SK-N-SH (cell line): ENCODE measurements at regions not wholly inside any gene's neighbourhood (a gene's known extent, or its start where the extent isn't known, plus 50 kb on each side); places are given as distances from the start of the nearest gene placed in this dataset.

ENCODE experiments used
- CTCF ChIA-PET: fragments of 300-600, 350-600 bp; formaldehyde crosslinking; extraction: SDS; loops from one replicate; lab custom pipeline; 2021; lab: Yijun Ruan, JAX
- POLR2A ChIA-PET: fragments of 350-600 bp; sonication (Branson Sonifier 250); formaldehyde crosslinking; extraction: SDS; loops from one replicate; lab custom pipeline; 2020; ENCODE audit warnings: antibody characterized with exemption, inconsistent platforms; lab: Yijun Ruan, JAX
- DNase-seq: peaks from one replicate; pipeline ENCODE4 v3.0.0; 2012
- H2AFZ ChIP-seq: fragments of 200-600 bp; sonication (generic); 2 replicates; pipeline ENCODE4 v1.8.1; 2016; ENCODE audit warnings: antibody characterized with exemption, mild to moderate bottlenecking, low read depth
- H3F3A ChIP-seq: fragments of 200-600 bp; sonication (generic); replicated peaks from 2 replicates; pipeline ENCODE3; 2016; ENCODE audit warnings: antibody characterized with exemption, mild to moderate bottlenecking; ENCODE audit not compliant: insufficient read depth
- H3K27ac ChIP-seq, 2 experiments: fragments of 200-500 bp in 1 of 2; fragments of 200-600 bp in 1 of 2; sonication (Bioruptor generic) in 1 of 2; sonication (generic), shearing (Covaris generic) in 1 of 2; 2 replicates each; pipeline versions ENCODE4 v1.5.1 to v1.6.1; 2014 to 2016; ENCODE audit warnings: low read depth in 2 of 2, inconsistent platforms in 1 of 2, low read length in 1 of 2, mild to moderate bottlenecking in 1 of 2, mixed read lengths in 1 of 2
- H3K27me3 ChIP-seq: fragments of 200-600 bp; sonication (generic), shearing (Covaris generic); 2 replicates; pipeline ENCODE4 v1.6.1; 2016; ENCODE audit warnings: mixed run types; ENCODE audit not compliant: insufficient read depth
- H3K36me3 ChIP-seq, 2 experiments: fragments of 200-500 bp in 1 of 2; fragments of 200-600 bp in 1 of 2; sonication (Bioruptor generic) in 1 of 2; sonication (generic) in 1 of 2; replicated peaks in 1 of 2; 2 replicates each; pipeline versions ENCODE3 to v1.5.1; 2014 to 2016; ENCODE audit warnings: low read length in 1 of 2, mild to moderate bottlenecking in 1 of 2; ENCODE audit not compliant: insufficient read depth in 2 of 2, control insufficient read depth in 1 of 2
- H3K4me1 ChIP-seq, 2 experiments: fragments of 200-500 bp in 1 of 2; fragments of 200-600 bp in 1 of 2; sonication (Bioruptor generic) in 1 of 2; sonication (generic), shearing (Covaris generic) in 1 of 2; 2 replicates each; pipeline versions ENCODE4 v1.5.1 to v1.6.1; 2014 to 2016; ENCODE audit warnings: low read depth in 1 of 2, low read length in 1 of 2, mixed run types in 1 of 2; ENCODE audit not compliant: insufficient read depth in 2 of 2, control insufficient read depth in 1 of 2
- H3K4me2 ChIP-seq: fragments of 200-600 bp; sonication (generic), shearing (Covaris generic); 2 replicates; pipeline ENCODE4 v1.6.1; 2017; ENCODE audit warnings: mixed run types
- H3K4me3 ChIP-seq, 2 experiments: fragments of 200-500 bp in 1 of 2; fragments of 200-600 bp in 1 of 2; sonication (Bioruptor generic) in 1 of 2; sonication (generic), shearing (Covaris generic) in 1 of 2; 2 replicates each; pipeline versions ENCODE4 v1.5.1 to v1.8.1; 2014 to 2016; ENCODE audit warnings: low read depth in 2 of 2, inconsistent platforms in 1 of 2, low read length in 1 of 2, mild to moderate bottlenecking in 1 of 2, mixed read lengths in 1 of 2, moderate library complexity in 1 of 2
- H3K79me2 ChIP-seq: fragments of 200-600 bp; sonication (generic); 2 replicates; pipeline ENCODE4 v1.8.1; 2017; ENCODE audit warnings: mild to moderate bottlenecking; ENCODE audit not compliant: insufficient read depth
- H3K9ac ChIP-seq: fragments of 200-600 bp; sonication (generic); 2 replicates; pipeline ENCODE4 v1.6.1; 2017; ENCODE audit warnings: mixed run types
- H3K9me2 ChIP-seq: fragments of 200-600 bp; sonication (generic); 2 replicates; pipeline ENCODE4 v1.6.1; 2017; ENCODE audit warnings: mixed run types
- H3K9me3 ChIP-seq: fragments of 200-600 bp; sonication (generic); 2 replicates; pipeline ENCODE4 v1.6.1; 2017; ENCODE audit warnings: mixed run types, mild to moderate bottlenecking, moderate library complexity
- H4K20me1 ChIP-seq: fragments of 200-600 bp; sonication (generic); 2 replicates; pipeline ENCODE4 v1.6.1; 2017; ENCODE audit warnings: mild to moderate bottlenecking, mixed run types; ENCODE audit not compliant: insufficient read depth
- CHD2 ChIP-seq: fragments of 150-350 bp; IDR thresholded peaks from 2 replicates; pipeline ENCODE4 v1.6.1; 2018; ENCODE audit warnings: low read length; ENCODE audit not compliant: partially characterized antibody
- EP300 ChIP-seq, 2 experiments: IDR thresholded peaks; 2 replicates each; pipeline versions ENCODE4 v1.4.0 to v1.6.1; 2012; ENCODE audit warnings: borderline replicate concordance in 1 of 2, low read depth in 1 of 2, low read length in 1 of 2
- FOSL2 ChIP-seq: IDR thresholded peaks from 2 replicates; pipeline ENCODE4 v1.4.0; 2012; ENCODE audit warnings: low read depth, mild to moderate bottlenecking, moderate library complexity, borderline replicate concordance
- GATA2 ChIP-seq: sonication (generic); formaldehyde crosslinking; IDR thresholded peaks from 2 replicates; pipeline ENCODE4 v1.5.0; 2020; ENCODE audit warnings: mild to moderate bottlenecking, missing genetic modification reagents
- NFIC ChIP-seq: IDR thresholded peaks from 2 replicates; pipeline ENCODE4 v1.4.0; 2012; ENCODE audit warnings: borderline replicate concordance
- NRF1 ChIP-seq: IDR thresholded peaks from 2 replicates; pipeline ENCODE4 v1.6.1; 2012; ENCODE audit warnings: low read depth, mild to moderate bottlenecking, low read length
- POLR2AphosphoS5 ChIP-seq: IDR thresholded peaks from 2 replicates; pipeline ENCODE4 v1.6.1; 2012; ENCODE audit warnings: low read depth, low read length
- RAD21 ChIP-seq: IDR thresholded peaks from 2 replicates; pipeline ENCODE4 v1.6.1; 2012; ENCODE audit warnings: mild to moderate bottlenecking, low read length
- RXRA ChIP-seq: IDR thresholded peaks from 2 replicates; pipeline ENCODE4 v1.4.0; 2012; ENCODE audit warnings: low read depth, mild to moderate bottlenecking, borderline replicate concordance
- SMC3 ChIP-seq: IDR thresholded peaks from 2 replicates; pipeline ENCODE4 v1.6.1; 2012; ENCODE audit warnings: low read depth, low read length, improper control_type of control experiment
- TAF1 ChIP-seq: IDR thresholded peaks from 2 replicates; pipeline ENCODE4 v1.6.1; 2012; ENCODE audit warnings: low read depth, mild to moderate bottlenecking, low read length, moderate library complexity, borderline replicate concordance
- TCF12 ChIP-seq: IDR thresholded peaks from 2 replicates; pipeline ENCODE4 v1.4.0; 2012
- WGBS: methylation state at CpG from one replicate; pipeline ENCODE4 v1.1.6; 2017; ENCODE audit warnings: low lambda C conversion rate; 5-methylcytosine and 5-hydroxymethylcytosine counted together
- TF ChIP-seq, protein P1 (sequence below): fragments of 150-350 bp; IDR thresholded peaks from 2 replicates; pipeline ENCODE4 v1.6.1; 2016; ENCODE audit warnings: mild to moderate bottlenecking, low read depth, low read length
- TF ChIP-seq, protein P2 (sequence below): fragments of 200-600 bp; sonication (generic); IDR thresholded peaks from 2 replicates; pipeline ENCODE4 v1.6.1; 2017; ENCODE audit warnings: antibody characterized with exemption, mild to moderate bottlenecking, moderate library complexity
- TF ChIP-seq, protein P3 (sequence below): IDR thresholded peaks from 2 replicates; pipeline ENCODE4 v1.4.0; 2012; ENCODE audit warnings: low read depth
- TF ChIP-seq, protein P4 (sequence below): IDR thresholded peaks from 2 replicates; pipeline ENCODE4 v1.6.1; 2012; ENCODE audit warnings: mild to moderate bottlenecking, low read depth, low read length, moderate library complexity
- TF ChIP-seq, protein P5 (sequence below): IDR thresholded peaks from 2 replicates; pipeline ENCODE4; 2012

DNA sequence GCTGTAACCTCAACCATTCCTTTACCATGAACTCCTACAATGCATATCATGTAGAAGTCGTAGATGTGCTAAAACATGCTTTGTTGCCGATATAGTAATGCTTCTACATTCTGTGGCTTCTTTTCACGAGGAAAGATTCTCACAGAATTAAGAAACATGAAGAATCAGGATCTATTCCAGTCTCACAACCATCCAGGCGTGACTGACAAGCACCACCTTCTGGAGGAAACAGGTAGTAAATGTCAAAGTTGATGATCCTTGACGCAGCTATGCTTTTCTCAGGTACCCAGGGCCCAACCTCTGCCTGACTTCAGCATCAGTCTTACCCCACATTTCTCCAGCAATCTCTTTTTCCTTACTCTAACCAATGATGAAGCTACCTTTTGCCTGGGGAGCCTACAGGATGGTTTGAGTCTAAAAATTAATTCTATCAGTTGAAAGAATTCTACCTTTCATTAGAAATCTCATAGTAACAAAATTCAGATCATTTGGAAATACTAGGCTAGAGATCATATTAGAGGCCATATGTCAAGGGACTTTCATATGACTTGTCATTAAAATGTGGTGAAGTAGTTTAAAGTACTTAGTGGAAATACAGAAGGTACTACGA, 123.3 kb upstream of the RND3 start:
- H3K36me3 ChIP-seq = no peaks in the 10 kb centered on the region
- H3K27ac ChIP-seq = peak overlapping the region; percentile 25 to 60; a peak in 2 of 4 replicates
- no peaks in the 10 kb centered on the region for H3F3A ChIP-seq
- no peaks in the 10 kb centered on the region for H3K79me2 ChIP-seq
- H3K9ac ChIP-seq = no peak overlapping the region
- 73% methylated on average over 6 of the region's 6 CpGs for WGBS
- H3K4me2 ChIP-seq = no peak overlapping the region
- DNase-seq = peak; percentile 14
- no peak overlapping the region; the same call in 1 of the 2 replicates for H2AFZ ChIP-seq
- 0 out of 4 replicates have a peak overlapping the region, but pooled peaks of 1 of the 2 experiments have one; percentile 2 for H3K4me3 ChIP-seq
- TF ChIP-seq SMC3 (peak; percentile 61), RAD21 (peak; percentile 64), TAF1 (no peak), EP300 (IDR thresholded peaks at IDR 0.05; ENCODE audit: borderline replicate concordance in 1 of 2, low read depth in 1 of 2, low read length in 1 of 2) (no peak), NRF1 (no peak), POLR2AphosphoS5 (no peak), RXRA (no peak), FOSL2 (no peak), GATA2 (CRISPR knock-in tag) (no peak), CHD2 (no peak), TCF12 (no peak), NFIC (no peak)
- TF ChIP-seq, protein P1, sequence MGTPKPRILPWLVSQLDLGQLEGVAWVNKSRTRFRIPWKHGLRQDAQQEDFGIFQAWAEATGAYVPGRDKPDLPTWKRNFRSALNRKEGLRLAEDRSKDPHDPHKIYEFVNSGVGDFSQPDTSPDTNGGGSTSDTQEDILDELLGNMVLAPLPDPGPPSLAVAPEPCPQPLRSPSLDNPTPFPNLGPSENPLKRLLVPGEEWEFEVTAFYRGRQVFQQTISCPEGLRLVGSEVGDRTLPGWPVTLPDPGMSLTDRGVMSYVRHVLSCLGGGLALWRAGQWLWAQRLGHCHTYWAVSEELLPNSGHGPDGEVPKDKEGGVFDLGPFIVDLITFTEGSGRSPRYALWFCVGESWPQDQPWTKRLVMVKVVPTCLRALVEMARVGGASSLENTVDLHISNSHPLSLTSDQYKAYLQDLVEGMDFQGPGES = no peak
- TF ChIP-seq, protein P2, sequence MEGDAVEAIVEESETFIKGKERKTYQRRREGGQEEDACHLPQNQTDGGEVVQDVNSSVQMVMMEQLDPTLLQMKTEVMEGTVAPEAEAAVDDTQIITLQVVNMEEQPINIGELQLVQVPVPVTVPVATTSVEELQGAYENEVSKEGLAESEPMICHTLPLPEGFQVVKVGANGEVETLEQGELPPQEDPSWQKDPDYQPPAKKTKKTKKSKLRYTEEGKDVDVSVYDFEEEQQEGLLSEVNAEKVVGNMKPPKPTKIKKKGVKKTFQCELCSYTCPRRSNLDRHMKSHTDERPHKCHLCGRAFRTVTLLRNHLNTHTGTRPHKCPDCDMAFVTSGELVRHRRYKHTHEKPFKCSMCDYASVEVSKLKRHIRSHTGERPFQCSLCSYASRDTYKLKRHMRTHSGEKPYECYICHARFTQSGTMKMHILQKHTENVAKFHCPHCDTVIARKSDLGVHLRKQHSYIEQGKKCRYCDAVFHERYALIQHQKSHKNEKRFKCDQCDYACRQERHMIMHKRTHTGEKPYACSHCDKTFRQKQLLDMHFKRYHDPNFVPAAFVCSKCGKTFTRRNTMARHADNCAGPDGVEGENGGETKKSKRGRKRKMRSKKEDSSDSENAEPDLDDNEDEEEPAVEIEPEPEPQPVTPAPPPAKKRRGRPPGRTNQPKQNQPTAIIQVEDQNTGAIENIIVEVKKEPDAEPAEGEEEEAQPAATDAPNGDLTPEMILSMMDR = peak; percentile 68
- TF ChIP-seq, protein P3, sequence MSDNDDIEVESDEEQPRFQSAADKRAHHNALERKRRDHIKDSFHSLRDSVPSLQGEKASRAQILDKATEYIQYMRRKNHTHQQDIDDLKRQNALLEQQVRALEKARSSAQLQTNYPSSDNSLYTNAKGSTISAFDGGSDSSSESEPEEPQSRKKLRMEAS = no peak
- TF ChIP-seq, protein P4, sequence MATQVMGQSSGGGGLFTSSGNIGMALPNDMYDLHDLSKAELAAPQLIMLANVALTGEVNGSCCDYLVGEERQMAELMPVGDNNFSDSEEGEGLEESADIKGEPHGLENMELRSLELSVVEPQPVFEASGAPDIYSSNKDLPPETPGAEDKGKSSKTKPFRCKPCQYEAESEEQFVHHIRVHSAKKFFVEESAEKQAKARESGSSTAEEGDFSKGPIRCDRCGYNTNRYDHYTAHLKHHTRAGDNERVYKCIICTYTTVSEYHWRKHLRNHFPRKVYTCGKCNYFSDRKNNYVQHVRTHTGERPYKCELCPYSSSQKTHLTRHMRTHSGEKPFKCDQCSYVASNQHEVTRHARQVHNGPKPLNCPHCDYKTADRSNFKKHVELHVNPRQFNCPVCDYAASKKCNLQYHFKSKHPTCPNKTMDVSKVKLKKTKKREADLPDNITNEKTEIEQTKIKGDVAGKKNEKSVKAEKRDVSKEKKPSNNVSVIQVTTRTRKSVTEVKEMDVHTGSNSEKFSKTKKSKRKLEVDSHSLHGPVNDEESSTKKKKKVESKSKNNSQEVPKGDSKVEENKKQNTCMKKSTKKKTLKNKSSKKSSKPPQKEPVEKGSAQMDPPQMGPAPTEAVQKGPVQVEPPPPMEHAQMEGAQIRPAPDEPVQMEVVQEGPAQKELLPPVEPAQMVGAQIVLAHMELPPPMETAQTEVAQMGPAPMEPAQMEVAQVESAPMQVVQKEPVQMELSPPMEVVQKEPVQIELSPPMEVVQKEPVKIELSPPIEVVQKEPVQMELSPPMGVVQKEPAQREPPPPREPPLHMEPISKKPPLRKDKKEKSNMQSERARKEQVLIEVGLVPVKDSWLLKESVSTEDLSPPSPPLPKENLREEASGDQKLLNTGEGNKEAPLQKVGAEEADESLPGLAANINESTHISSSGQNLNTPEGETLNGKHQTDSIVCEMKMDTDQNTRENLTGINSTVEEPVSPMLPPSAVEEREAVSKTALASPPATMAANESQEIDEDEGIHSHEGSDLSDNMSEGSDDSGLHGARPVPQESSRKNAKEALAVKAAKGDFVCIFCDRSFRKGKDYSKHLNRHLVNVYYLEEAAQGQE = no peak
- TF ChIP-seq, protein P5, sequence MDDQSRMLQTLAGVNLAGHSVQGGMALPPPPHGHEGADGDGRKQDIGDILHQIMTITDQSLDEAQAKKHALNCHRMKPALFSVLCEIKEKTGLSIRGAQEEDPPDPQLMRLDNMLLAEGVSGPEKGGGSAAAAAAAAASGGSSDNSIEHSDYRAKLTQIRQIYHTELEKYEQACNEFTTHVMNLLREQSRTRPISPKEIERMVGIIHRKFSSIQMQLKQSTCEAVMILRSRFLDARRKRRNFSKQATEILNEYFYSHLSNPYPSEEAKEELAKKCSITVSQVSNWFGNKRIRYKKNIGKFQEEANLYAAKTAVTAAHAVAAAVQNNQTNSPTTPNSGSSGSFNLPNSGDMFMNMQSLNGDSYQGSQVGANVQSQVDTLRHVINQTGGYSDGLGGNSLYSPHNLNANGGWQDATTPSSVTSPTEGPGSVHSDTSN = peak; percentile 81
- H3K4me1 ChIP-seq = peaks cover 6% of the 10 kb centered on the region in 2 experiments; a peak in 3 of 4 replicates
- H3K27me3 ChIP-seq = no peaks in the 10 kb centered on the region
- CTCF ChIA-PET = interaction anchor here (0.7 to 1.7 kb wide), 3 partner anchors 10 to 79 kb away, joined by 3 to 6 read pairs (median 3); no protein-coding TSS in a partner anchor
- H4K20me1 ChIP-seq = no peaks in the 10 kb centered on the region
- no peaks in the 10 kb centered on the region for H3K9me2 ChIP-seq
- no peaks in the 10 kb centered on the region for H3K9me3 ChIP-seq
- POLR2A ChIA-PET = no interaction called here
